ELR (cell line): ENCODE measurements at regions not wholly inside any gene's neighbourhood (a gene's known extent, or its start where the extent isn't known, plus 50 kb on each side); places are given as distances from the start of the nearest gene placed in this dataset.
"Not testable (repeated sequence)": the region's sequence is repeated elsewhere in the genome, so short reads cannot be mapped to it uniquely, and the experiment has no call there.

Experiments used
- DNase-seq: peaks from one replicate; pipeline ENCODE4 v3.0.0-alpha.2; 2015; ENCODE audit warnings: low read depth

DNA sequence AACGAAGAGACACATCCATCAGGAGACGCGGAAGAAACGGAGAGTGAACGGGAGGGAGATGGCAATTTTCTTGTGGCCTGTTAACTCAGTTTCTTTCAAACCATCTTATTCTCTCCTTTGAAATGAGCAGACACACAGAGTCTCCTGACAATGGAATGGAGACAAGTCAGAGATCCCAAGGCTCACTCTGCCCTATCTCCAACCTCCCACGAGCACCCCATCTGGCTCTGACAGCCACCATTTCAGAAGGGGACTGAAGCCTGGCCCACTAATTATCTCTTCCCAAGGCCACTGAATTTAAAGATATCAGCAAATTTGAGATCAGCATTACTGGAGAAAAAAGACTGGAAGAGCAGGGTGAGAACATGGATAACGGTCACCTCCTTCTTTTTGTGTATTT, 215.6 kb downstream of the DHX15 start:
- no peak for DNase-seq

DNA sequence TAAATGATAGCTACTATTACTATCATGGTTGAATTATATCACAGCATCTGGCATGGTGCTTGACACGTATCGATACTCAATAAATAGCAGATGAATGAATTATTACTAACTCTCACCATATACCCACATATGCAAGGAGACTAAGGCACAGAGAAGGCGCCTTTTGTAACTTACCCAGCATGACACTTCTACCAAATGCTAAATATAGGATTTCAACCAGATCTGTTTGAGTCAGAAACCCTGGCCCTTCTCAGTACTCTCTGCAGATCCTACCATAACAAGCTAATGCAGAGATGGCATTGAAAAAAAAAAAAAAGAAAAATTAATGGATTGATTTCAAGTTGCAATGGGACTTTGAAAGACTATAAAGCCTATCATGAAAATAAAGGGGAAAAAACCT, 219.5 kb downstream of the DHX15 start:
- no peak for DNase-seq

DNA sequence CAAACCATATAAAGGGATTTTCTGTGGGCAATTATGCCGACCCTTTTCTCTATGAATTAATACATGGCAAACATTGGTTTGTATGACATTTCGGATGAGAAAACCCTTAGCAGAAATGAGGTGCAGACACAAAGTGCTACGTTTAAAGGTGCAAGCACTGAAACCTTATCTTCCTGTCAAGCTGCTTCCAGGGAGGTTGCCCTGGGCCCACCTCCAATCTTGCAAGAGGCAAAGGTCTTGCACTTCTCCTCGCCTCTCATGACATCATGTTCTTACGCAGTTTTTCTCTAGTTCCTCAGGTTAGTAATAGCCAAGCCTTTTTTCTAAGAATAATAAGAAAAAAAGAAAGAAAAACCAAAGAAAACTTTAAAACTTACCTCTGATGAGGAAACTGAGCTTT, 220.1 kb downstream of the DHX15 start:
- no peak for DNase-seq

GRCh38 chr4:24363751-24364150, 220.6 kb downstream of the DHX15 start:
- DNase-seq: no peak

- no peak for DNase-seq
These were observed 232.2 kb downstream of the DHX15 start for GRCh38 chr4:24352112-24352511.

- not testable (repeated sequence) for DNase-seq
These were observed 235.0 kb downstream of the DHX15 start for GRCh38 chr4:24349168-24349996.

DNA sequence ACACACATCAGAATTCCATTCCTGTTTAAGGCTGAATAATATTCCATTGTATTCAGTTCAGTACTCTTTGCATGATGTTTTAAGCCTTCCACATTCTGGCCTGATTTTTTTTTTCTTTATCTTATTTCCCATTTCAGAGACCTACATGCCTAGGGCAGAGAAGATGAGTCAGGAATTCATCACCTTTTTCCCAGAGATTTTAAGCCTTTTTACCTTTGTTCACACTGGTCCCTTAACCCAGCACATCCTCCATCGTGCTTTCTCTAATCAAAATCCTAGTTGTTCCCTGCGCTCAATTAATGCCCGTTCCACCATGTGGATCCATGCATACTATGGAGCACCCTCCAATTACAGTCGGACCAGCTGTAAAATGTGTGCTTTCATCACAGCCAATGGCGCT, 245.1 kb downstream of the DHX15 start:
- no peak for DNase-seq

DNA sequence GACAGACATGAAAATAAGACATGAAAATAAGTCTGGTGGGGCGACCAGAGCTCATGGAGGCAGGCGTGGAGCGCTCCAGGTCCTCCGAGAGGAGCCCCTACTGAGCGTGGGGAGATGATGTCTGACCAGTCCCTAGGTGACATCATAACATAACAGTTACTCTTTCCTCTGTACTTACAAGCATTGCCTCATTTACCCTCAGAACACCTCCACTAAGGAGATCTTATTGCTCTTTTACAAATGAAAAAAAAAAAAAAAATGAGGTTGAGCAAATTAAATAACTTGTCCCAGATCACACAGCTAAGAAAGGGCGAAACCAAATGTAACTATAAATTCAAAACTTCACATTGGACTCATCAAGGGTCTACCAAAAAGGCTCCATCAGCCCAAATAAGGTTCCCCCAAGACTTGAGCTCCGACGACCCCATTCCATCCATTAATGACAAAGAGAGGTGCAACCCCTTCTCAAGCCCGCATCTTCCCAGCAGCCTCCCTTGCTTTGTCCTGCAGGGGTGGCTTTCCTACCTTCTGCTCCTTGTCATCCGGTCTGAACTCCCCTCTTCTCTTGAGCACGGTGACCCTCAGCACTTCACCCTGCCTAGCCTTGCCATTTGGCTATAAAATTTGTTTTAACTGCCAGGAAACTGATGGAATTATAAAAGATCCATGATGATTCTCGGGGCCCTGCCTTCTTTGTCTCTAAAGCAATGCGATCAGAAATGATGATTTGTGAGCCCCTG, 246.7 kb downstream of the DHX15 start:
- no peak for DNase-seq

DNA sequence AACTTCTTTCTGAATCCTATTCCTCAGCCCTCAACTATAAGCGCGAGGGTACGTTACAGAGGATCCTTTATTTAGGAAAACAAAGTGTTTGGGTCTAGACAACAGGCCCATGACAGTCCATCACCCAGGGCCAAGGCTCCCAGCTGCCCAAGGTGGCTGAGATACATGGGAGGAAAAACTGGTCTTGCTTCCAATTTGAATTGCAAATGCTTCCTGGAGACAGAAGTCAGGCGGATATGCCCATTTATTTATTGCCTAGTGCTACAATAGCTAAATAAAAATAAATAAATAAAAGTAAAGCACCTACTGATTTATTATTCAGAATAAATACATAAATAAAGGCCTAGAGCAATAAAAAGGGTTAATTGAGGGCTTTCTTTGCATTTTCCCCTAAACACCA, 248.7 kb downstream of the DHX15 start:
- DNase-seq: no peak

GRCh38 chr4:24334906-24335305, 249.4 kb downstream of the DHX15 start:
- no peak for DNase-seq

DNA sequence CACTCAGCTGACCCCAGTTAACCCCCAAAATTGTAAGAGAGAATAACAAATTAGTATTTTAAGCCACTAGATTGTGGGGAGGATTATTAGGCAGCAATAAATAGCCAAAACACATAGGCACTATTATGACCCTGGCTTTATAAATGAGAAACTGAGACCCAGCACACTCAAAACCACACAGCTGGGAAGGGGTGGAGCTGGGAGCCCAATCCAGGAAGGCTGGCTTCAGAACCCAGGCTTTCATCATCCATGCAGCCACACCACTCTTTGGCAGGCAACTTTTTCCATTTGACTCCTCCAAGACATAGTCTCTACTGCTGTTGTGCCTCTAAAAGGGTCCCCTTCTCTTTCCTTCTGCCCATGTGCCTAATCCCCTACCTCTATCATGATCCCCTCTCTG, 253.8 kb downstream of the DHX15 start:
- no peak for DNase-seq

GRCh38 chr4:24330172-24330571, 254.2 kb downstream of the DHX15 start:
- no peak for DNase-seq

GRCh38 chr4:24328711-24329110, 255.6 kb downstream of the DHX15 start:
- DNase-seq: no peak

- DNase-seq: no peak
These were observed 256.0 kb downstream of the DHX15 start for GRCh38 chr4:24328310-24328709.

- DNase-seq: no peak
These were observed 261.4 kb downstream of the DHX15 start for GRCh38 chr4:24322995-24323394.

GRCh38 chr4:24322511-24322910, 261.8 kb downstream of the DHX15 start:
- DNase-seq: no peak

- DNase-seq: no peak
These were observed 262.7 kb downstream of the DHX15 start for GRCh38 chr4:24321616-24322015.

DNA sequence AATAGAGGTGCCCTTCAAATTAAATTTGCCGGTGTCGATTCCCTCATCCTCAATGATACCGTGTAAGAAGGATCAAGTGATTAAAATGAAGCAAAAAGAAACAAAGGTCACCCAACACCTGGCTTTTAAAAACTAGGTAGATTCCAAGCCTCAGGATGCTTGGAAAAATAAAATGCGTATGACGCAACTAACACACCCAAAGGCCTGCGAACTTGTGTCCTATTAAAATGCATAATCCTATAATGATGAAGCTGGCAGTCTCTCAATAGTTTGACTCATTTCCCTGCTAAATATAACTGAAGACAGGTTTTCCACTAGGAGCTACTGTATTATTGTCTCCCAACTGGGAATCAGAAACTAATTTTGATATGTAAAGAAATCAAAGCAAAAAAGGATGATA, 263.2 kb downstream of the DHX15 start:
- DNase-seq: peak; percentile 19

DNA sequence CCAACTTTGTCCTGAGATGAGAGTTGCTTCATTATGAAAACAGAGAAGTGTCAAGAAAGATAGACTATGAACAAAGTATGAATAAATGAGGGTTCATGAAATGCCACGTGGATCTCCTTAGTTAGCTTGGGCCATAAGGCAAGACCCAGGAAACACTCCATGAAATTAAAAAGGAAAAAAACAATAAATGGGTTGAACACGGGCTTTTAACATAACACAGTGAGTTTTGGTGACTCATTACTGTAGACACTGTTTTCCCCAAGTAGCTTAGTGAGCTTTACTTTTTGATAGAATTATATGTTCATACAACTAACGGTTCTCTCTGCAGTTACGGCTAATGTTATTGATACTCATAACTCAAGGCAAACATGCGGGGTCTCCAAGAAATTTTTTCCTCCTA, 265.0 kb downstream of the DHX15 start:
- DNase-seq: no peak

- no peak for DNase-seq
These were observed 269.3 kb downstream of the DHX15 start for GRCh38 chr4:24315056-24315455.

GRCh38 chr4:24312261-24312913, 272.0 kb downstream of the DHX15 start:
- DNase-seq: no peak

GRCh38 chr4:24303926-24304325, 280.4 kb downstream of the DHX15 start:
- DNase-seq: no peak

DNA sequence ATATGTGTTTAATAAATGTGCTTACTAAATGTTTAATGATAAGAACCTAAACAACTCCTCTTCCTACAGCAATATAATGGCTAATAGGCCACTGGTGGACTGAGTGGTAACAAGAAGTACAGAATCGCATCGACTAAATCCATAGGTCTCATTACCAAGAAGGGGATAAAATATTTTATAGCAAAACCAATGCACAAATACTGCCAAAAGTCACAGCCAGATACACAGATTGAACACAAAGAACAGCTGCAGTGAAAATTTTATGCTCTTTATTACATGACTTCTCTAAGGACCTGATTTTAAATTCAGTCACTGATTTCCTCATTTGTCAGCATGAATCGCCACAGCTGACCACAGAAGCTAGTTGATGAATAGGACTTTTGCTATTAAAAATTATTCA, 285.4 kb downstream of the DHX15 start:
- no peak for DNase-seq
